ENCODE measurements at regions not wholly inside any gene's neighbourhood (a gene's known extent, or its start where the extent isn't known, plus 50 kb on each side); places are given as distances from the start of the nearest gene placed in this dataset.
A peak's percentile ranks its signal among the peaks of the same experiment; 100 is the strongest.

DNA sequence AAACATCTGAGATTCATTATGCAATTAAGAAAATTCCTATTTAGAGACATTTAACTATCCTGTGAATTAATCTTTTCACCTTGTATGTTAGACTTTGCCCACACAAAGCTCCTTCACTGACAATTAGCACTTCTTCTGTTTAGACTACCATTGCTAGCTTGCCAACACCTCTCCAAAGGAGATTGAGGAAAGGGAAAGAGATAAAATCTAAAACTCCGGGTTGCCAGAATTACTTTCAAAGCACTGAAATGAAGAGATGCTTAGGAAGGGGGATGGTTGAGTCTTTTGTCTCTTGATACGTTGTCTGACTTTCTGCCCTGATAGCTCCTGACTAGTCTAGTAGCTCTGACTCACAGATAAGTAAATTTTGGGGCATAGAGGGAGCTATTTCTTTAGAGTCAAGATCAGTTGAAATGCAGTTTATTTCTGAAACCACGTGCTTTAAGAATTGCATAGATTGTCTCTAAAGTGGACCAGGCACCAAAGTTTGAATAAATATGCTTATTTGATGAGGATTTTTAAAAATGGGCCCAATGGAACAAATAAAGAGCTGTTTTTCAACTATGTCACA lies 74.1 kb upstream of the DSEL start:
- H3K36me3 ChIP-seq (ENCODE audit: low read depth): no peaks in the 10 kb centered on the region
- H3K9me3 ChIP-seq (ENCODE audit: severe bottlenecking): no peaks in the 10 kb centered on the region
- no peaks in the 10 kb centered on the region for H3K27me3 ChIP-seq (ENCODE audit: insufficient read depth, poor library complexity, severe bottlenecking)
- DNase-seq (ENCODE audit: low spot score) (no peak), ATAC-seq (ENCODE audit: low read depth) (peak; percentile 48; the same call in 1 of the 3 replicates)
- H3K4me3 ChIP-seq (ENCODE audit: severe bottlenecking): no peak overlapping the region
- TF ChIP-seq, protein P1, sequence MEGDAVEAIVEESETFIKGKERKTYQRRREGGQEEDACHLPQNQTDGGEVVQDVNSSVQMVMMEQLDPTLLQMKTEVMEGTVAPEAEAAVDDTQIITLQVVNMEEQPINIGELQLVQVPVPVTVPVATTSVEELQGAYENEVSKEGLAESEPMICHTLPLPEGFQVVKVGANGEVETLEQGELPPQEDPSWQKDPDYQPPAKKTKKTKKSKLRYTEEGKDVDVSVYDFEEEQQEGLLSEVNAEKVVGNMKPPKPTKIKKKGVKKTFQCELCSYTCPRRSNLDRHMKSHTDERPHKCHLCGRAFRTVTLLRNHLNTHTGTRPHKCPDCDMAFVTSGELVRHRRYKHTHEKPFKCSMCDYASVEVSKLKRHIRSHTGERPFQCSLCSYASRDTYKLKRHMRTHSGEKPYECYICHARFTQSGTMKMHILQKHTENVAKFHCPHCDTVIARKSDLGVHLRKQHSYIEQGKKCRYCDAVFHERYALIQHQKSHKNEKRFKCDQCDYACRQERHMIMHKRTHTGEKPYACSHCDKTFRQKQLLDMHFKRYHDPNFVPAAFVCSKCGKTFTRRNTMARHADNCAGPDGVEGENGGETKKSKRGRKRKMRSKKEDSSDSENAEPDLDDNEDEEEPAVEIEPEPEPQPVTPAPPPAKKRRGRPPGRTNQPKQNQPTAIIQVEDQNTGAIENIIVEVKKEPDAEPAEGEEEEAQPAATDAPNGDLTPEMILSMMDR (IDR thresholded peaks at IDR 0.05; ENCODE audit: poor library complexity, severe bottlenecking): peak; percentile 30
- no peak overlapping the region for H3K27ac ChIP-seq (ENCODE audit: poor library complexity, severe bottlenecking)
- H3K4me1 ChIP-seq (ENCODE audit: insufficient read depth, poor library complexity, severe bottlenecking): peaks cover 4% of the 10 kb centered on the region

DNA sequence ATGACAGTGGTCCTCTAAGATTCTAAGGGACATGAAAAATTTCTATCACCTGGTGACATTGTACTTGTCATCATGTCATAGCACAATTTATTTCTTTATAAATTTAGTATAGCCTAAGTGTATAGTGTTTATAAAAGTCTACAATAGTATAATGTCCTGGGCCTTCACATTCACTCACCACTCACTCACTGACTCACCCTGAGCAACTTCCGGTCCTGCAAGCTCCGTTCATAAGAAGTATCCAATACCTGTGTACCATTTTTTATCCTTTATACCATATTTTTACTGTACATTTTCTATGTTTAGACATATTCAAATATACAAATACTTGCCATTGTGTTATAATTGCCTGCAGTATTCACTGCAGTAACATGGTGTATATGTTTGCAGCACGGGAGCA lies 72.8 kb upstream of the DSEL start:
- Histone ChIP-seq H3K27ac (ENCODE audit: poor library complexity, severe bottlenecking) (peak overlapping the region; percentile 24), H3K9me3 (ENCODE audit: severe bottlenecking) (no peaks in the 10 kb centered on the region), H3K36me3 (ENCODE audit: low read depth) (no peaks in the 10 kb centered on the region), H3K4me3 (ENCODE audit: severe bottlenecking) (no peak overlapping the region), H3K27me3 (ENCODE audit: insufficient read depth, poor library complexity, severe bottlenecking) (no peaks in the 10 kb centered on the region), H3K4me1 (ENCODE audit: insufficient read depth, poor library complexity, severe bottlenecking) (peaks cover 4% of the 10 kb centered on the region)
- ATAC-seq (ENCODE audit: low read depth) (peak; percentile 70; the same call in 2 of the 3 replicates), DNase-seq (ENCODE audit: low spot score) (no peak)
- TF ChIP-seq, protein P1 (IDR thresholded peaks at IDR 0.05; ENCODE audit: poor library complexity, severe bottlenecking): no peak

DNA sequence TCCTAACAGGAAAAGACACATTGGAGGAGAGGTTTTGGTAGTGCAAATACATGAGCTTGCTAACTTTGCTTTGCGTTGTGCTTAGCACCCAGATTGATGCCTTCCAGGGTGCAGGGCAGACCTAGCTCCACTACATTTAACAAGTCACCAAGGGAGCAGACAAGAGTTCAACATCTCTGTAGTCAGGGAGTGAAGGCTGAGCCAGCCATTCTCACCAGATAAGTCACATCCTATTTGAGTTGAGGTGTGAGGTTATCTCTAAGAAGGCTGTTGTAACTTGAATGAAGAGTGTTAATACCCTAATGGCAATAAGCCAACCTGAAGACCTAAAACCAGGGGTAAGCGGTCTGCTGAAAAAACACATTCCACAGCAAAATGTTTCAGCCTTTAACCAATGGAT lies 69.6 kb upstream of the DSEL start:
- H3K4me3 ChIP-seq (ENCODE audit: severe bottlenecking): no peak overlapping the region
- ATAC-seq (ENCODE audit: low read depth) (no peak), DNase-seq (ENCODE audit: low spot score) (no peak)
- no peaks in the 10 kb centered on the region for H3K27me3 ChIP-seq (ENCODE audit: insufficient read depth, poor library complexity, severe bottlenecking)
- no peaks in the 10 kb centered on the region for H3K36me3 ChIP-seq (ENCODE audit: low read depth)
- H3K27ac ChIP-seq (ENCODE audit: poor library complexity, severe bottlenecking): no peak overlapping the region
- no peaks in the 10 kb centered on the region for H3K9me3 ChIP-seq (ENCODE audit: severe bottlenecking)
- H3K4me1 ChIP-seq (ENCODE audit: insufficient read depth, poor library complexity, severe bottlenecking): peaks cover 4% of the 10 kb centered on the region
- TF ChIP-seq, protein P1 (IDR thresholded peaks at IDR 0.05; ENCODE audit: poor library complexity, severe bottlenecking): no peak

DNA sequence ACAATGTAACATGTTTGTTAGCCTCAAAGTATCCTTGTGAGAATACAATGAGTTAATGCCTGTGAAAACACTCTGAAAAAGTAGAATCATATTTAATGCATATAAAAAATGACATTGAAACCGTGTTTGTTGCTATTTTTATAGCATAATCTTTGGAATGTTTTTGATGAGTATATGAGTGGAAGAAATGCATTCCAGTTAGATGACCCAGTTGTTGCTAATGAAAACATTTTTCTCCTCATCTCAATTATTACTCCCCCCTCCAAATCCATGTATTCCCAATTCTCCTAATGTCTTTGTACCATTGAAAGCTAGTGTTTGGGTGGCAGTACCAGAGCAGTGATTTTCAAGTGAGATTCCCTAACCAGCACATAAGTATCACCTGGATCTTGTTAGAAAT lies 67.1 kb upstream of the DSEL start:
- H3K27me3 ChIP-seq (ENCODE audit: insufficient read depth, poor library complexity, severe bottlenecking): no peaks in the 10 kb centered on the region
- ATAC-seq (ENCODE audit: low read depth): no peak
- no peaks in the 10 kb centered on the region for H3K36me3 ChIP-seq (ENCODE audit: low read depth)
- H3K4me1 ChIP-seq (ENCODE audit: insufficient read depth, poor library complexity, severe bottlenecking): no peaks in the 10 kb centered on the region
- no peak overlapping the region for H3K4me3 ChIP-seq (ENCODE audit: severe bottlenecking)
- no peak for DNase-seq (ENCODE audit: low spot score)
- no peaks in the 10 kb centered on the region for H3K9me3 ChIP-seq (ENCODE audit: severe bottlenecking)
- no peak overlapping the region for H3K27ac ChIP-seq (ENCODE audit: poor library complexity, severe bottlenecking)
- TF ChIP-seq, protein P1 (IDR thresholded peaks at IDR 0.05; ENCODE audit: poor library complexity, severe bottlenecking): no peak

DNA sequence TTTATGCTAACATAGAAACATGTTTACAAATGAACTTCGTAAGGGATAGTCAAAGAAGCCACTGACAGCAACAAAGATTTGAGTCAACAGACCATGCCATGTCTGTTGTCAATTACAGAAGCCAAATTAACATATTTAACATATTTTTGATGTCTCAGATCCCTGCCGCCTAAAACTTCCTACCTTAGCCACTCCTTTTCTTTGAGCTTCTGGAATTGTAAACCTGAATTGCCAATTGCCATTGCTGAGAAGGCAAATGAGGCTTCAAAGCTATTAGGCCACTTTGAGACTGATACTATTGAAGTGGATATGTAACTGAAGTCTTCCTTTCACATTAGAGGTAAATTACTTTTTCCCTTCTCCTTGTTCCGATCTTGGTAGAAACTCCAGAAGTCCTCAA lies 66.0 kb upstream of the DSEL start:
- TF ChIP-seq, protein P1 (IDR thresholded peaks at IDR 0.05; ENCODE audit: poor library complexity, severe bottlenecking): no peak
- DNase-seq (ENCODE audit: low spot score) (no peak), ATAC-seq (ENCODE audit: low read depth) (no peak)
- no peak overlapping the region for H3K27ac ChIP-seq (ENCODE audit: poor library complexity, severe bottlenecking)
- H3K27me3 ChIP-seq (ENCODE audit: insufficient read depth, poor library complexity, severe bottlenecking): no peaks in the 10 kb centered on the region
- no peaks in the 10 kb centered on the region for H3K36me3 ChIP-seq (ENCODE audit: low read depth)
- H3K9me3 ChIP-seq (ENCODE audit: severe bottlenecking): no peaks in the 10 kb centered on the region
- no peak overlapping the region for H3K4me3 ChIP-seq (ENCODE audit: severe bottlenecking)
- H3K4me1 ChIP-seq (ENCODE audit: insufficient read depth, poor library complexity, severe bottlenecking): no peaks in the 10 kb centered on the region

Measured in RWPE2 (cell line).